ENCODE measurements at regions not wholly inside any gene's neighbourhood (a gene's known extent, or its start where the extent isn't known, plus 50 kb on each side); places are given as distances from the start of the nearest gene placed in this dataset.

- Histone ChIP-seq H3K9ac (replicated peaks; ENCODE audit: extremely low read depth, insufficient read depth, low read length) (no peak overlapping the region), H3K4me2 (ENCODE audit: insufficient read depth, low read length) (no peak overlapping the region), H3K4me3 (replicated peaks in 1 of 3; ENCODE audit: insufficient read depth in 1 of 3, low read depth in 1 of 3, low read length in 3 of 3) (no peak overlapping the region), H3K36me3 (ENCODE audit: control insufficient read depth in 2 of 2, extremely low read depth in 1 of 2, insufficient read depth in 2 of 2, low read length in 2 of 2) (no peaks in the 10 kb centered on the region), H3K79me2 (ENCODE audit: control insufficient read depth, insufficient read depth, low read length) (no peaks in the 10 kb centered on the region), H3K9me1 (replicated peaks; ENCODE audit: control insufficient read depth, extremely low read depth, insufficient read depth, low read length) (no peaks in the 10 kb centered on the region), H2AFZ (ENCODE audit: low read depth, low read length) (no peak overlapping the region), H3K27me3 (ENCODE audit: control insufficient read depth in 2 of 2, insufficient read depth in 2 of 2, low read length in 2 of 2) (peaks cover 0 to 7% of the 10 kb centered on the region in 2 experiments), H3K27ac (ENCODE audit: insufficient read depth, low read depth, low read length) (no peak overlapping the region), H3K4me1 (ENCODE audit: control insufficient read depth, extremely low read depth, insufficient read depth, low read length) (no peaks in the 10 kb centered on the region), H3K9me3 (replicated peaks; ENCODE audit: control insufficient read depth, insufficient read depth, low read length) (no peaks in the 10 kb centered on the region), H4K20me1 (replicated peaks; ENCODE audit: control insufficient read depth, extremely low read depth, insufficient read depth, low read length) (no peaks in the 10 kb centered on the region)
- dilution Hi-C loops (cut with MboI; ENCODE audit: extremely low pct_ligation_motif_present, low sequenced_read_pairs) = no loop called here
- FAIRE-seq (no peak), DNase-seq (ENCODE audit: low read depth, low spot score) (no peak)
- ChIA-PET CTCF (no interaction called here), POLR2A (no interaction called here)
- intact Hi-C loops (cut with micrococcal nuclease) = no loop called here
- no peak for TF ChIP-seq FOS (IDR thresholded peaks at IDR 0.05; ENCODE audit: borderline replicate concordance, insufficient read depth, low read length)
- TF ChIP-seq MAX (IDR thresholded peaks at IDR 0.05; ENCODE audit: insufficient read depth, insufficient read length) = no peak
- TF ChIP-seq EZH2 (IDR thresholded peaks at IDR 0.05; ENCODE audit: borderline replicate concordance, low read depth, low read length, severe bottlenecking) = no peak
- TF ChIP-seq GATA2 (IDR thresholded peaks at IDR 0.05; ENCODE audit: insufficient read depth, insufficient read length, low read depth, low read length) = no peak
- TF ChIP-seq CTCF (IDR thresholded peaks at IDR 0.05; ENCODE audit: extremely low read depth in 1 of 2, insufficient read depth in 1 of 2, low read depth in 1 of 2, low read length in 2 of 2) = no peak
- TF ChIP-seq POLR2A (IDR thresholded peaks at IDR 0.05; ENCODE audit: low read depth, low read length) = no peak
- no peak for TF ChIP-seq POLR2AphosphoS5 (IDR thresholded peaks at IDR 0.05; ENCODE audit: insufficient read depth, low read depth, low read length)
- TF ChIP-seq MYC (IDR thresholded peaks at IDR 0.05; ENCODE audit: low read depth, low read length) = no peak
- BruUV-seq (replicated peaks) = no TSS peak
These were observed 245.9 kb upstream of the PODXL start for GRCh38 chr7:131802195-131802864.
